ENCODE measurements at regions not wholly inside any gene's neighbourhood (a gene's known extent, or its start where the extent isn't known, plus 50 kb on each side); places are given as distances from the start of the nearest gene placed in this dataset.

DNA sequence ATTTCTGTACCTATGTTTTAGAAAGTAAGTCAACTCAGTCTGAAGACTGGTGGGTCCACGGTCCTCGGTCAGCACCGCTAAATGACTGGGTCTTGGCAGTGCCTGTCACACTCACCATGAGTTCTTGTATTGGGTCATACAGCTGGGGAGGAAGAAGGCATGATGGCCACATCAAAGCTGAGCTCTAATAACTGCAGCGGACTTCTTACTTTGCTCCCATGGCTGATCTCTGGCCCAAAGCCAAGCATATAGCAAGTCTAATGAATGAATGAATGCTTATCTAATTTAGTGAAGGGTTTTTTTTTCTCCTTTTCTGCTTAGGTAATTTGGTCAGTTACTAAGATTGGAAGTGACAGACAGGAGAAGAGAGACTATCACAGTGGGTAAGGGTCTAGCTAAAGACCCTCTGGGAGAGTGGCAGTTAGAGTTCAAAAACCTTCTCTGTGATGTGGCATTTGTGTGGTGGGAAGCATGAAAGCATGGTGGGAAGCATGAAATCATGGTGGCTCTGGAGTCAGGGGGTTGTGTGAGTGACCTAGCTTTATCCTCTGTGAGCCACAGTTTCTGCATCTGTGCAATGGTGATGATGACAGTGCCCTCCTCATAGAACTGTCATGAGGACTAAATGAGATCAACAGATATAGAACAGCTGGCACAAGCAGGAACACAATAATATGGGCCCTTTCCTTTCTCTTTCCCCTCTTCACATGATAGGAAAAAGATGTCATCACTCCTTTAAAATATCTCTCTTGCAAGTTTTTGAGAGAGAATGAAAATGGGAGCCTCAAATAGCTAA lies 78.9 kb upstream of the JAK1 start:
- TF ChIP-seq, protein P1, sequence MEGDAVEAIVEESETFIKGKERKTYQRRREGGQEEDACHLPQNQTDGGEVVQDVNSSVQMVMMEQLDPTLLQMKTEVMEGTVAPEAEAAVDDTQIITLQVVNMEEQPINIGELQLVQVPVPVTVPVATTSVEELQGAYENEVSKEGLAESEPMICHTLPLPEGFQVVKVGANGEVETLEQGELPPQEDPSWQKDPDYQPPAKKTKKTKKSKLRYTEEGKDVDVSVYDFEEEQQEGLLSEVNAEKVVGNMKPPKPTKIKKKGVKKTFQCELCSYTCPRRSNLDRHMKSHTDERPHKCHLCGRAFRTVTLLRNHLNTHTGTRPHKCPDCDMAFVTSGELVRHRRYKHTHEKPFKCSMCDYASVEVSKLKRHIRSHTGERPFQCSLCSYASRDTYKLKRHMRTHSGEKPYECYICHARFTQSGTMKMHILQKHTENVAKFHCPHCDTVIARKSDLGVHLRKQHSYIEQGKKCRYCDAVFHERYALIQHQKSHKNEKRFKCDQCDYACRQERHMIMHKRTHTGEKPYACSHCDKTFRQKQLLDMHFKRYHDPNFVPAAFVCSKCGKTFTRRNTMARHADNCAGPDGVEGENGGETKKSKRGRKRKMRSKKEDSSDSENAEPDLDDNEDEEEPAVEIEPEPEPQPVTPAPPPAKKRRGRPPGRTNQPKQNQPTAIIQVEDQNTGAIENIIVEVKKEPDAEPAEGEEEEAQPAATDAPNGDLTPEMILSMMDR (IDR thresholded peaks at IDR 0.05) = no peak
- TF ChIP-seq POLR2A (IDR thresholded peaks at IDR 0.05) = no peak
